HCT116 (cell line): ENCODE measurements at regions not wholly inside any gene's neighbourhood (a gene's known extent, or its start where the extent isn't known, plus 50 kb on each side); places are given as distances from the start of the nearest gene placed in this dataset.

ENCODE experiments used
- ATAC-seq: fragments of 200-7000 bp; cut with Tn5 transposase; 2 replicates; pipeline ENCODE4 v1.9.1; 2020; ENCODE audit warnings: mild to moderate bottlenecking, moderate library complexity
- BruUV-seq: library from RNA; stranded (reverse); fragments of 400-500 nt; replicated peaks from 2 replicates; lab custom pipeline; 2021; lab: Mats Ljungman, UMichigan
- CTCF ChIA-PET: fragments of 300-600 bp; sonication (Branson Sonifier 250); formaldehyde crosslinking; loops from one replicate; lab custom pipeline; 2021; ENCODE audit warnings: antibody characterized with exemption; lab: Charles Lee
- POLR2A ChIA-PET: fragments of 300-600, 350-600 bp; sonication (Branson Sonifier 250); formaldehyde crosslinking; loops from one replicate; lab custom pipeline; 2021; ENCODE audit warnings: antibody characterized with exemption; lab: Charles Lee
- RAD21 ChIA-PET, 2 experiments: fragments of 300-600 bp; sonication (Branson Sonifier 250); formaldehyde crosslinking; loops; one replicate each; lab custom pipeline; 2023; ENCODE audit warnings: low total read pairs in 2 of 2; ENCODE audit not compliant: uncharacterized antibody in 2 of 2, unreplicated experiment in 2 of 2, low non-redundant PET in 1 of 2; lab: Charles Lee
- DNase-seq: peaks from one replicate; pipeline ENCODE4 v3.0.0-alpha.2; 2010; ENCODE audit warnings: low read depth, low spot score
- H2AFZ ChIP-seq: fragments of 200-600 bp; shearing (Covaris generic), sonication (generic); 2 replicates; pipeline ENCODE4 v1.6.1; 2017; ENCODE audit warnings: low read depth, mixed run types, mixed read lengths, antibody characterized with exemption, low read length; ENCODE audit not compliant: poor library complexity, severe bottlenecking
- H3K27ac ChIP-seq: 2 replicates; pipeline ENCODE4 v1.5.1; 2012; ENCODE audit warnings: low read depth, low read length
- H3K27me3 ChIP-seq: fragments of 200-600 bp; sonication (generic); 2 replicates; pipeline ENCODE4 v1.6.1; 2016; ENCODE audit warnings: mixed run types, low read length, mixed read lengths; ENCODE audit not compliant: insufficient read depth
- H3K36me3 ChIP-seq, 2 experiments: fragments of 200-500 bp in 1 of 2; fragments of 200-600 bp in 1 of 2; sonication (Bioruptor generic) in 1 of 2; sonication (generic) in 1 of 2; 2 replicates each; pipeline versions ENCODE4 v1.5.1 to v1.6.1; 2014 to 2016; ENCODE audit warnings: low read length in 2 of 2, inconsistent platforms in 1 of 2, mixed read lengths in 1 of 2, mixed run types in 1 of 2; ENCODE audit not compliant: insufficient read depth in 2 of 2, control insufficient read depth in 1 of 2
- H3K4me1 ChIP-seq, 2 experiments: fragments of 200-600 bp in 1 of 2; sonication (generic) in 1 of 2; 2 replicates each; pipeline versions ENCODE4 v1.5.1 to v1.6.1; 2012 to 2017; ENCODE audit warnings: low read length in 2 of 2, inconsistent platforms in 1 of 2, mild to moderate bottlenecking in 1 of 2, mixed read lengths in 1 of 2, mixed run types in 1 of 2, moderate library complexity in 1 of 2; ENCODE audit not compliant: insufficient read depth in 2 of 2, control insufficient read depth in 1 of 2
- H3K4me2 ChIP-seq: fragments of 200-600 bp; sonication (generic); 2 replicates; pipeline ENCODE4 v1.6.1; 2017; ENCODE audit warnings: mixed run types, low read length, mixed read lengths
- H3K4me3 ChIP-seq, 2 experiments: fragments of 200-600 bp in 1 of 2; sonication (generic) in 1 of 2; replicated peaks in 1 of 2; 2 replicates each; pipeline ENCODE4 v1.5.1; 2011 to 2016; ENCODE audit warnings: low read length in 2 of 2, control low read depth in 1 of 2, low read depth in 1 of 2, mild to moderate bottlenecking in 1 of 2, mixed read lengths in 1 of 2, mixed run types in 1 of 2
- H3K79me2 ChIP-seq: fragments of 200-600 bp; sonication (generic); 2 replicates; pipeline ENCODE4 v1.6.1; 2017; ENCODE audit warnings: mild to moderate bottlenecking, mixed run types, low read length, moderate library complexity, mixed read lengths; ENCODE audit not compliant: insufficient read depth
- H3K9ac ChIP-seq: fragments of 200-600 bp; sonication (generic); 2 replicates; pipeline ENCODE4 v1.6.1; 2016; ENCODE audit warnings: low read length, mixed read lengths
- H3K9me2 ChIP-seq: fragments of 200-600 bp; sonication (generic), shearing (Covaris generic); 2 replicates; pipeline ENCODE4 v1.6.1; 2017; ENCODE audit warnings: mixed run types, mild to moderate bottlenecking, moderate library complexity; ENCODE audit not compliant: insufficient read depth
- H3K9me3 ChIP-seq, 2 experiments: fragments of 200-500 bp in 1 of 2; fragments of 200-600 bp in 1 of 2; sonication (Bioruptor generic) in 1 of 2; sonication (generic) in 1 of 2; 2 replicates each; pipeline ENCODE4 v1.6.1; 2014 to 2017; ENCODE audit warnings: low read length in 2 of 2, mixed read lengths in 2 of 2, inconsistent platforms in 1 of 2, low read depth in 1 of 2, mild to moderate bottlenecking in 1 of 2, mixed run types in 1 of 2, moderate library complexity in 1 of 2; ENCODE audit not compliant: control insufficient read depth in 1 of 2, insufficient read depth in 1 of 2
- H4K20me1 ChIP-seq: fragments of 200-600 bp; sonication (generic), shearing (Covaris generic); 2 replicates; pipeline ENCODE4 v1.6.1; 2017; ENCODE audit warnings: mixed run types, mild to moderate bottlenecking, moderate library complexity; ENCODE audit not compliant: insufficient read depth
- EGR1 ChIP-seq: IDR thresholded peaks from 2 replicates; pipeline ENCODE4 v1.6.1; 2012; ENCODE audit warnings: low read depth
- ELF1 ChIP-seq: IDR thresholded peaks from 2 replicates; pipeline ENCODE4 v1.6.1; 2012; ENCODE audit warnings: low read depth, borderline replicate concordance
- EZH2 ChIP-seq: fragments of 200-600 bp; sonication (generic); IDR thresholded peaks from 2 replicates; pipeline ENCODE4 v1.6.1; 2017; ENCODE audit warnings: antibody characterized with exemption, mixed run types
- EZH2phosphoT487 ChIP-seq: fragments of 200-600 bp; IDR thresholded peaks from 2 replicates; pipeline ENCODE4 v1.6.1; 2018; ENCODE audit warnings: antibody characterized with exemption, borderline replicate concordance
- FOSL1 ChIP-seq: IDR thresholded peaks from 2 replicates; pipeline ENCODE4 v1.6.1; 2012; ENCODE audit warnings: low read depth
- JUND ChIP-seq: IDR thresholded peaks from 2 replicates; pipeline ENCODE4 v1.6.1; 2012
- POLR2A ChIP-seq: IDR thresholded peaks from 2 replicates; pipeline ENCODE4 v1.7.0; 2011; ENCODE audit warnings: borderline replicate concordance; ENCODE audit not compliant: insufficient read depth, insufficient read length; ENCODE audit errors: extremely low read depth
- POLR2AphosphoS5 ChIP-seq: IDR thresholded peaks from 2 replicates; pipeline ENCODE4 v1.6.1; 2011; ENCODE audit warnings: mild to moderate bottlenecking, low read depth, low read length, moderate library complexity
- RAD21 ChIP-seq: IDR thresholded peaks from 2 replicates; pipeline ENCODE4 v1.6.1; 2012; ENCODE audit warnings: low read depth, mild to moderate bottlenecking
- SIN3A ChIP-seq: IDR thresholded peaks from 2 replicates; pipeline ENCODE4 v1.6.1; 2012; ENCODE audit warnings: low read depth
- SP1 ChIP-seq: IDR thresholded peaks from 2 replicates; pipeline ENCODE4 v1.6.1; 2012; ENCODE audit warnings: low read depth
- SRF ChIP-seq: IDR thresholded peaks from 2 replicates; pipeline ENCODE4 v1.6.1; 2012; ENCODE audit warnings: low read depth
- TCF7L2 ChIP-seq: IDR thresholded peaks from 2 replicates; pipeline ENCODE4 v1.7.0; 2011; ENCODE audit warnings: borderline replicate concordance, inconsistent platforms; ENCODE audit not compliant: insufficient read depth, insufficient read length; ENCODE audit errors: extremely low read depth
- ZNF274 ChIP-seq: fragments of 200-500 bp; sonication (Bioruptor generic); IDR thresholded peaks from 2 replicates; pipeline ENCODE4 v1.6.1; 2014; ENCODE audit warnings: mild to moderate bottlenecking, low read depth, low read length, inconsistent platforms
- intact Hi-C: fragments of 100-400 bp; cut with micrococcal nuclease; formaldehyde crosslinking; loops from 2 replicates; pipeline ENCODE4 v1.10.0; 2022
- TF ChIP-seq, protein P1 (sequence below): IDR thresholded peaks from 2 replicates; pipeline ENCODE4 v1.6.1; 2012
- TF ChIP-seq, protein P2 (sequence below): IDR thresholded peaks from 2 replicates; pipeline ENCODE4 v1.6.1; 2012; ENCODE audit warnings: low read depth
- TF ChIP-seq, protein P3 (sequence below), 3 experiments: fragments of 200-600 bp in 1 of 3; sonication (generic) in 1 of 3; IDR thresholded peaks in 2 of 3; conservative IDR thresholded peaks in 1 of 3; 2 replicates each; pipeline ENCODE4 v1.5.1; 2012 to 2017; ENCODE audit warnings: low read depth in 2 of 3, low read length in 2 of 3, antibody characterized with exemption in 1 of 3, borderline replicate concordance in 1 of 3, control low read depth in 1 of 3, mild to moderate bottlenecking in 1 of 3, mixed read lengths in 1 of 3, mixed run types in 1 of 3, moderate library complexity in 1 of 3; ENCODE audit not compliant: insufficient read depth in 1 of 3

DNA sequence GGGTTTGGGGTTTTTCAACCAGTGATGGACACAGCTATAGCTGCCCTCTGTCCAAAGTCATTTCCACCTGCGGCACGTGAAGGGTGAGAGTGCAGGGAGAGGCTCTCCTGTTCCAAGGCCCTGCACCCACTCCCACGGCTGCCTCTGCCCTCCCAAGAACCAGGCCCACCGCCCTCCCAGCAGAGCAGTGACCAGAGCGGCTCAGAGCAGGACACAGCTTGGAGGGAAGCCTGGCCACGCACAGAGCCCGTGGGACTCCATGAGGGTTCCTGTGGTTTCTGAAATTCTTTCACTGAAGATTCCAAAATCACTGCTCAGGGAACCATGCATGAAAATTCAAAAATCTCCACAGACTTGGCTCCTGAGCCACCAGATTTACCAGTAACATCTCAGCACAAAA, 67.3 kb upstream of the SALL3 start:
- Histone ChIP-seq H3K79me2 (no peaks in the 10 kb centered on the region), H3K9ac (no peak overlapping the region), H2AFZ (no peak overlapping the region), H3K9me2 (no peaks in the 10 kb centered on the region), H3K4me2 (no peak overlapping the region), H3K36me3 (no peaks in the 10 kb centered on the region), H3K4me3 (no peak overlapping the region), H4K20me1 (no peaks in the 10 kb centered on the region), H3K27ac (no peak overlapping the region), H3K9me3 (no peaks in the 10 kb centered on the region), H3K27me3 (0 out of 2 replicates have a peak, but pooled peaks cover 3% of the 10 kb centered on the region), H3K4me1 (no peaks in the 10 kb centered on the region)
- no peak for TF ChIP-seq TCF7L2
- TF ChIP-seq, protein P1, sequence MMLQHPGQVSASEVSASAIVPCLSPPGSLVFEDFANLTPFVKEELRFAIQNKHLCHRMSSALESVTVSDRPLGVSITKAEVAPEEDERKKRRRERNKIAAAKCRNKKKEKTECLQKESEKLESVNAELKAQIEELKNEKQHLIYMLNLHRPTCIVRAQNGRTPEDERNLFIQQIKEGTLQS: no peak
- no peak for TF ChIP-seq SIN3A
- TF ChIP-seq EZH2phosphoT487: no peak
- no peak for TF ChIP-seq RAD21
- no peak for TF ChIP-seq EGR1
- TF ChIP-seq FOSL1: no peak
- no peak for TF ChIP-seq ZNF274
- TF ChIP-seq, protein P2, sequence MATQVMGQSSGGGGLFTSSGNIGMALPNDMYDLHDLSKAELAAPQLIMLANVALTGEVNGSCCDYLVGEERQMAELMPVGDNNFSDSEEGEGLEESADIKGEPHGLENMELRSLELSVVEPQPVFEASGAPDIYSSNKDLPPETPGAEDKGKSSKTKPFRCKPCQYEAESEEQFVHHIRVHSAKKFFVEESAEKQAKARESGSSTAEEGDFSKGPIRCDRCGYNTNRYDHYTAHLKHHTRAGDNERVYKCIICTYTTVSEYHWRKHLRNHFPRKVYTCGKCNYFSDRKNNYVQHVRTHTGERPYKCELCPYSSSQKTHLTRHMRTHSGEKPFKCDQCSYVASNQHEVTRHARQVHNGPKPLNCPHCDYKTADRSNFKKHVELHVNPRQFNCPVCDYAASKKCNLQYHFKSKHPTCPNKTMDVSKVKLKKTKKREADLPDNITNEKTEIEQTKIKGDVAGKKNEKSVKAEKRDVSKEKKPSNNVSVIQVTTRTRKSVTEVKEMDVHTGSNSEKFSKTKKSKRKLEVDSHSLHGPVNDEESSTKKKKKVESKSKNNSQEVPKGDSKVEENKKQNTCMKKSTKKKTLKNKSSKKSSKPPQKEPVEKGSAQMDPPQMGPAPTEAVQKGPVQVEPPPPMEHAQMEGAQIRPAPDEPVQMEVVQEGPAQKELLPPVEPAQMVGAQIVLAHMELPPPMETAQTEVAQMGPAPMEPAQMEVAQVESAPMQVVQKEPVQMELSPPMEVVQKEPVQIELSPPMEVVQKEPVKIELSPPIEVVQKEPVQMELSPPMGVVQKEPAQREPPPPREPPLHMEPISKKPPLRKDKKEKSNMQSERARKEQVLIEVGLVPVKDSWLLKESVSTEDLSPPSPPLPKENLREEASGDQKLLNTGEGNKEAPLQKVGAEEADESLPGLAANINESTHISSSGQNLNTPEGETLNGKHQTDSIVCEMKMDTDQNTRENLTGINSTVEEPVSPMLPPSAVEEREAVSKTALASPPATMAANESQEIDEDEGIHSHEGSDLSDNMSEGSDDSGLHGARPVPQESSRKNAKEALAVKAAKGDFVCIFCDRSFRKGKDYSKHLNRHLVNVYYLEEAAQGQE: no peak
- TF ChIP-seq SP1: no peak
- TF ChIP-seq JUND: no peak
- TF ChIP-seq POLR2A: no peak
- no peak for TF ChIP-seq POLR2AphosphoS5
- TF ChIP-seq, protein P3, sequence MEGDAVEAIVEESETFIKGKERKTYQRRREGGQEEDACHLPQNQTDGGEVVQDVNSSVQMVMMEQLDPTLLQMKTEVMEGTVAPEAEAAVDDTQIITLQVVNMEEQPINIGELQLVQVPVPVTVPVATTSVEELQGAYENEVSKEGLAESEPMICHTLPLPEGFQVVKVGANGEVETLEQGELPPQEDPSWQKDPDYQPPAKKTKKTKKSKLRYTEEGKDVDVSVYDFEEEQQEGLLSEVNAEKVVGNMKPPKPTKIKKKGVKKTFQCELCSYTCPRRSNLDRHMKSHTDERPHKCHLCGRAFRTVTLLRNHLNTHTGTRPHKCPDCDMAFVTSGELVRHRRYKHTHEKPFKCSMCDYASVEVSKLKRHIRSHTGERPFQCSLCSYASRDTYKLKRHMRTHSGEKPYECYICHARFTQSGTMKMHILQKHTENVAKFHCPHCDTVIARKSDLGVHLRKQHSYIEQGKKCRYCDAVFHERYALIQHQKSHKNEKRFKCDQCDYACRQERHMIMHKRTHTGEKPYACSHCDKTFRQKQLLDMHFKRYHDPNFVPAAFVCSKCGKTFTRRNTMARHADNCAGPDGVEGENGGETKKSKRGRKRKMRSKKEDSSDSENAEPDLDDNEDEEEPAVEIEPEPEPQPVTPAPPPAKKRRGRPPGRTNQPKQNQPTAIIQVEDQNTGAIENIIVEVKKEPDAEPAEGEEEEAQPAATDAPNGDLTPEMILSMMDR (IDR thresholded peaks at IDR 0.05 in 2 of 3, conservative IDR thresholded peaks at IDR 0.05 in 1 of 3; ENCODE audit: borderline replicate concordance in 1 of 3, insufficient read depth in 1 of 3, low read depth in 2 of 3, low read length in 2 of 3): no peak
- TF ChIP-seq ELF1: no peak
- TF ChIP-seq SRF: no peak
- TF ChIP-seq EZH2: no peak
- DNase-seq: no peak
- no peak for ATAC-seq
- ChIA-PET RAD21 (no interaction called here), POLR2A (no interaction called here), CTCF (no interaction called here)
- intact Hi-C loops: no loop called here
- no TSS peak for BruUV-seq
